HG02884 (cell line): ENCODE measurements at regions not wholly inside any gene's neighbourhood (a gene's known extent, or its start where the extent isn't known, plus 50 kb on each side); places are given as distances from the start of the nearest gene placed in this dataset.
"Not testable (repeated sequence)": the region's sequence is repeated elsewhere in the genome, so short reads cannot be mapped to it uniquely, and the experiment has no call there.

ENCODE experiments used
- ATAC-seq: cut with Tn5 transposase; IDR thresholded peaks from one replicate; pipeline ENCODE4 v1.9.1; 2021; ENCODE audit warnings: mild to moderate bottlenecking, moderate library complexity; ENCODE audit not compliant: unreplicated experiment

- ATAC-seq: no peak
Measured at GRCh38 chr3:75118779-75119178, 504.3 kb upstream of the CNTN3 start.

DNA sequence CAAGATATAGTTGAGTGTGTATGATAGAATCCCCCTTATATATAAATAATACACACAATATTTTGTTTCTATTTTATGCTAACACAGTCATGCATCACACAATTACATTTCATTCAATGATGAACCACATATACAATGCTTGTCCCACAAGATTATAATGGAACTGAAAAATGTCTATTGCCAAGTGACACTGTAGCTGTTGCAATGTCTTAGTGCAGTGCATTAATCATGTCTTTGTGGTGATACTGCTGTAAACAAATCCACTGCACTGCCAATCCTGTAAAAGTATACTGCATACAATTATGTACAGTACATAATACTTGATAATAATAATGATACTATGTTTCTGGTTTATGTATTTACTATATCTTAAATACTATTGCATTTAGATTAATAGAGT is 512.1 kb upstream of the CNTN3 start:
- no peak for ATAC-seq

GRCh38 chr3:75129101-75129500 is 514.6 kb upstream of the CNTN3 start:
- ATAC-seq: no peak

DNA sequence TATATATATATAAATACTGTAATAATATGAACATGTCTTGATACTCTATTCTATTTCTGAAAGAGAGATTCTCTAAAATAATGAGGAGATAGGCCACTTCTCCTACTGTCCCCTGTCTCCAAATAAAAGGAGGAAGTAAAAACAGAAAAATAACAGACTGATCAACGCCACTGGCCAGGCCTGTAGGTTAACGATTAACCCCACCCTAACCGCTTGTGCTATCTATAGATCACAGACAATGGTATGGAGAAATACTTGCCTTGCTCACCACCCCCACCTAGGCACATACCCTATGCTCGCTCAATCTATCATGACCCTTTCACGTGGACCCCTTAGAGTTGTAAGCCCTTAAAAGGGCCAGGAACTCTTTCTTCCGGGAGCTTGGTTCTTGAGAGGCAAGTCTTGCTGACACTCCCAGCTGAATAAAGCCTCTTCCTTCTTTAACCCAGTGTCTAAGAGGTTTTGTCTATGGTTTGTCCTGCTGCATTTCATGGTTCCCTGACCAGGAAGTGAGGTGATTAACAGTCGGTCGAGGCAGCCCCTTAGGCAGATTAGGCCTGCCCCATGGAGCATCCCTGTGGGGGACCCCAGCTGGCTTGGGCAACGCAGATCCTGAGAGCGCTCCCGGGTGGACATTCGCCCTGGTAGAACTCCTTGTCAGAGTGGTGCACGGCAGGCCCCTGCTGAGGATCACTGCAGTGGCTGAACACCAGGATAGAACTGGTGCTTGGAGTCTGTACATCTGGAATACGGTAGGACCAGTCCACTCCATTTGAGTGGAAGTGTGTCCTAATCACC is 521.8 kb upstream of the CNTN3 start:
- no peak for ATAC-seq

- no peak for ATAC-seq
Measured at GRCh38 chr3:75138345-75138744, 523.9 kb upstream of the CNTN3 start.

GRCh38 chr3:75140904-75141615 is 523.1 kb upstream of the FRG2C start:
- no peak for ATAC-seq

DNA sequence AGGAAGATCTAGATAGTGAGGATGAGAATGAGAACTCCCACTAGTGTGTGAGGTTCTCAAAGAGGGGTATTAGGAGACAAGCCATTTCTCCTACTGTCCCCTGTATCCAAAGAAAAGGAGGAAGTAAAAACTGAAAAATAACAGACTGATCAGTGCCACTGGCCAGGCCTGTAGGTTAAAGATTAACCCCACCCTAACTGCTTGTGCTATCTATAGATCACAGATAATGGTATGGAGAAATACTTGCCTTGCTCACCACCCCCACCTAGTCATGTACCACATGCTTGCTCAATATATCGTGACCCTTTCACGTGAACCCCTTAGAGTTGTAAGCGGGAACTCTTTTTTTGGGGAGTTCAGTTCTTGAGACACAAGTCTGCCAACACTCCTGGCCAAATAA is 519.7 kb upstream of the FRG2C start:
- ATAC-seq: no peak

DNA sequence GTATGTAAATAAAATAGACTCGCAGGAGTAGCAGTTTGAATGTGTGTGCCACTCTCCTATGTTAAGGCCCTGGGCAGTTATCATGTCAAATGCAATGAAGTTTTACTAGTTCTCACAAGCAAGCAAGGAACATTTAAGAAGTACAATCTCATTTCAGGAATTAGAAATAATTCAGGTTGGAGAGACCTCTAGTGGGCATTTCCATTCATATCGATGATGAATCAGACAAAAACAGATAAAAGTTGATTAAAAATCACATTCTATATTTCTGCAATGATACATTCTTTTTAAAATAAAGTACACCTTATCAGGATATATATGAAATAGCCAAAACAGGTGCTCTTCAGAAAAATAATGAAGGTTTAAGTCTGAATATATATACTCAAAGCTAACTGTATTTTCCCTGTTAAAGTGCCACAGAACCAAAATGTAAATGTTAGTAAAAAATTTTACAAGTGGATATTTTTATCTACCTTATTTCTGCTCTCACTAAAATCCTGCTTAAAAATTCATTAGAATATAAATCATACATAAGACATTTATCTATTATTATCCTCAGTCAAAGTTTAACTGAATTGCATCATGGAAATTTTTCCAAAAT is 492.4 kb upstream of the FRG2C start:
- peak; percentile 48 for ATAC-seq

GRCh38 chr3:75176937-75177336 is 487.2 kb upstream of the FRG2C start:
- peak; percentile 89 for ATAC-seq

- no peak for ATAC-seq
Measured at GRCh38 chr3:75180235-75180944, 483.7 kb upstream of the FRG2C start.

- ATAC-seq: no peak
Measured at GRCh38 chr3:75180945-75181298, 483.2 kb upstream of the FRG2C start.

- ATAC-seq: no peak
Measured at GRCh38 chr3:75188962-75189361, 475.2 kb upstream of the FRG2C start.

- peak; percentile 74 for ATAC-seq
Measured at GRCh38 chr3:75192146-75192616, 471.9 kb upstream of the FRG2C start.

- no peak for ATAC-seq
Measured at GRCh38 chr3:75193797-75194196, 470.3 kb upstream of the FRG2C start.

- ATAC-seq: not testable (repeated sequence)
Measured at GRCh38 chr3:75214332-75214731, 449.8 kb upstream of the FRG2C start.

DNA sequence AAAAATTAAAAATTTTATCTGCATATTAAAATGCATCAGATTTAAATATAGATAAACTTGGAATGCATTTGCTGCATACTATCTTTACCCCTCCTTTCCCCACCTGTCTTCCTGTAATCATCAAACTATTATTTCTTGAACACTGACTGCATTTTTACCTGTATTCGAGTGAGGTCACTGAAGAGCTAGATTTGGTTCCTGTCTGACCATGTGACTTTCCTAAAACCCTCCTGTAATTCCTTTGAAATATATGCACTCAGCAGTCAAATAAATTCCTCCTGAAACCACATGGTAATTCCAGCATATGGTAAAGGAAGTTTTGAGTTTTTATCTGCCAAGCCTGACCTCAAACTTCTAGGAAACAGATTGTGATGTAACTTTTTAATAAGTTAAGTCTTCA is 445.6 kb upstream of the FRG2C start:
- no peak for ATAC-seq

- no peak for ATAC-seq
Measured at GRCh38 chr3:75220932-75221331, 443.2 kb upstream of the FRG2C start.

- no peak for ATAC-seq
Measured at GRCh38 chr3:75224412-75224811, 439.7 kb upstream of the FRG2C start.

DNA sequence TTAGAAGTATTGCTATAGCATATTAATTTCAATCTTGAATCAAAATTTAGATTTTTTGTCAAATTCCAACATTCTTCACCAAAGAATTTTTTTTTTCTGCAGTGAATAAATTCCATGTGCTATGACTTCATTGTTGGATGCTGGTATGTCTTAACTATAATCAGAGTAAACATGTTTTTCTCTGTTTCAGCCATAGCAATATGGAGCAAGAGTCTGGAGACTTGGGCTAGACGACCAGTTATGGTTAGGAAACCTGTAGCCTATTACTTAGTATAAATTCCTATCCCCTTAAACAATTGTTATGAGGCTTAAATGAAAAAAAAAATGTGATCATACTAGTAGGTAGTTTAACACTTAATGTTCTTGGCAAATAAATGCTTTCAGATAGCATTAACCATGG is 431.9 kb upstream of the FRG2C start:
- no peak for ATAC-seq

DNA sequence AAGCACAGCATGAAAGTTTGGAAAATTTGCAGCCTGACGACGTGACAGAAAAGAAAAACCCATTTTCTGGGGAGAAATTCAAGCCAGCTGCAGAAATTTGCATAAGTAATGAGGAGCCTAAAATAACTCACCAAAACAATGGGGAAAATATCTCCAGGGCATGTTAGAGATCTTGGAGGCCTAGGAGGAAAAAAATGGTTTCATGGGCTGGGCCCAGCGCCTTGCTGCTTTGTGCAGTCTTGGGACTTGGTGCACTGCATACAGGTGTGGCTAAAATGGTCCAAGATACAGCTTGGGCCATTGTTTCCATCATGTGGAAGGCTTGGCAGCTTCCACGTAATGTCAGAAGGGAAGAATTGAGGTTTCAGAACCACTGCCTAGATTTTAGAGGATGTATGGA is 428.5 kb upstream of the FRG2C start:
- ATAC-seq: no peak

- no peak for ATAC-seq
Measured at GRCh38 chr3:75237053-75237452, 427.1 kb upstream of the FRG2C start.
